ENCODE measurements at regions not wholly inside any gene's neighbourhood (a gene's known extent, or its start where the extent isn't known, plus 50 kb on each side); places are given as distances from the start of the nearest gene placed in this dataset.

GRCh38 chr3:20404741-20405100 lies 218.7 kb upstream of the SGO1 start:
- intact Hi-C loops (cut with DNase I; ENCODE audit: low total_unique reads) = no loop called here

GRCh38 chr3:20403986-20404740 lies 218.2 kb upstream of the SGO1 start:
- Histone ChIP-seq H3K27me3 (no peaks in the 10 kb centered on the region), H3K36me3 (no peaks in the 10 kb centered on the region), H3K27ac (no peak overlapping the region), H3K4me1 (peaks cover 0 to 8% (median 3%) of the 10 kb centered on the region in 4 donors), H3K4me3 (no peak overlapping the region), H3K9me3 (no peaks in the 10 kb centered on the region)
- intact Hi-C loops (cut with DNase I; ENCODE audit: low total_unique reads) = no loop called here
- no peak for TF ChIP-seq CTCF (IDR thresholded peaks at IDR 0.05)
- no peak for DNase-seq

More at GRCh38 chr3:20404741-20405100, 218.7 kb upstream of the SGO1 start:
- no peak overlapping the region for H3K4me3 ChIP-seq
- no peak overlapping the region for H3K27ac ChIP-seq
- H3K36me3 ChIP-seq = no peaks in the 10 kb centered on the region
- H3K4me1 ChIP-seq = peaks cover 0 to 7% (median 3%) of the 10 kb centered on the region in 4 donors
- H3K9me3 ChIP-seq = no peaks in the 10 kb centered on the region
- no peak for TF ChIP-seq CTCF (IDR thresholded peaks at IDR 0.05)
- no peak for DNase-seq
- no peaks in the 10 kb centered on the region for H3K27me3 ChIP-seq

GRCh38 chr3:20401253-20401652 lies 215.2 kb upstream of the SGO1 start:
- no peaks in the 10 kb centered on the region for H3K9me3 ChIP-seq
- H3K27me3 ChIP-seq = no peaks in the 10 kb centered on the region
- no peak for DNase-seq
- H3K36me3 ChIP-seq = no peaks in the 10 kb centered on the region
- no peak overlapping the region for H3K4me3 ChIP-seq
- H3K27ac ChIP-seq = no peak overlapping the region
- intact Hi-C loops (cut with DNase I; ENCODE audit: low total_unique reads) = no loop called here
- no peak for TF ChIP-seq CTCF (IDR thresholded peaks at IDR 0.05)
- peaks cover 0 to 8% (median 3%) of the 10 kb centered on the region in 4 donors for H3K4me1 ChIP-seq

- Histone ChIP-seq H3K27ac (no peak overlapping the region), H3K36me3 (no peaks in the 10 kb centered on the region), H3K4me3 (no peak overlapping the region), H3K27me3 (no peaks in the 10 kb centered on the region), H3K9me3 (no peaks in the 10 kb centered on the region), H3K4me1 (peaks cover 0 to 8% (median 3%) of the 10 kb centered on the region in 4 donors)
- no peak for TF ChIP-seq CTCF (IDR thresholded peaks at IDR 0.05)
- no peak for DNase-seq
- intact Hi-C loops (cut with DNase I; ENCODE audit: low total_unique reads) = no loop called here
These were observed 214.7 kb upstream of the SGO1 start for GRCh38 chr3:20400686-20401085.

- no peak for TF ChIP-seq CTCF (IDR thresholded peaks at IDR 0.05)
- intact Hi-C loops (cut with DNase I; ENCODE audit: low total_unique reads) = no loop called here
These were observed 214.3 kb upstream of the SGO1 start for GRCh38 chr3:20400281-20400680.

More at GRCh38 chr3:20400281-20400680, 214.3 kb upstream of the SGO1 start:
- DNase-seq = no peak
- Histone ChIP-seq H3K27ac (no peak overlapping the region), H3K4me1 (peaks cover 0 to 8% (median 3%) of the 10 kb centered on the region in 4 donors), H3K4me3 (no peak overlapping the region), H3K27me3 (no peaks in the 10 kb centered on the region), H3K36me3 (no peaks in the 10 kb centered on the region), H3K9me3 (no peaks in the 10 kb centered on the region)

Data from tibial artery (tissue), 4 donors.